ENCODE measurements at regions not wholly inside any gene's neighbourhood (a gene's known extent, or its start where the extent isn't known, plus 50 kb on each side); places are given as distances from the start of the nearest gene placed in this dataset.

GRCh38 chr4:17301266-17301665 is 210.6 kb downstream of the QDPR start:
- TF ChIP-seq CTCF (IDR thresholded peaks at IDR 0.05) (no peak), POLR2A (IDR thresholded peaks at IDR 0.05) (no peak)
